IMR-90 (cell line): ENCODE measurements at regions not wholly inside any gene's neighbourhood (a gene's known extent, or its start where the extent isn't known, plus 50 kb on each side); places are given as distances from the start of the nearest gene placed in this dataset.

Experiments
- ATAC-seq: fragments of 200-7000 bp; cut with Tn5 transposase; 2 replicates; pipeline ENCODE4 v1.9.1; 2020; ENCODE audit warnings: low read depth, mild to moderate bottlenecking, moderate library complexity
- BruUV-seq: library from RNA; stranded (reverse); fragments of 400-500 nt; replicated peaks from 2 replicates; lab custom pipeline; 2021; lab: Mats Ljungman, UMichigan
- CTCF ChIA-PET: fragments of 300-600 bp; formaldehyde crosslinking; extraction: SDS; loops from one replicate; lab custom pipeline; 2021; ENCODE audit warnings: antibody characterized with exemption; lab: Yijun Ruan, JAX
- POLR2A ChIA-PET: fragments of 300-600 bp; sonication (Branson Sonifier 250); formaldehyde crosslinking; loops from one replicate; lab custom pipeline; 2022; ENCODE audit warnings: antibody characterized with exemption; ENCODE audit not compliant: unreplicated experiment; lab: Charles Lee
- DNase-seq: peaks from one replicate; pipeline ENCODE4 v3.0.0; 2013
- H2AFZ ChIP-seq: replicated peaks from 2 replicates; pipeline ENCODE3; 2013; ENCODE audit warnings: low read length, mild to moderate bottlenecking; ENCODE audit not compliant: poor library complexity
- H2AK5ac ChIP-seq: 2 replicates; pipeline ENCODE4 v1.6.1; 2013; ENCODE audit warnings: low read depth, low read length, inconsistent platforms
- H2AK9ac ChIP-seq: replicated peaks from 2 replicates; pipeline ENCODE3; 2013; ENCODE audit warnings: mild to moderate bottlenecking, low read depth, low read length, moderate library complexity; ENCODE audit not compliant: poor library complexity
- H2BK120ac ChIP-seq: 2 replicates; pipeline ENCODE4 v1.6.1; 2013; ENCODE audit warnings: low read depth, low read length, inconsistent platforms
- H2BK15ac ChIP-seq: 3 replicates; pipeline ENCODE4 v1.6.1; 2013; ENCODE audit warnings: low read depth, low read length, inconsistent platforms
- H2BK20ac ChIP-seq: 2 replicates; pipeline ENCODE4 v1.6.1; 2013; ENCODE audit warnings: low read depth, mild to moderate bottlenecking, inconsistent platforms, low read length, moderate library complexity
- H2BK5ac ChIP-seq: 2 replicates; pipeline ENCODE4 v1.6.1; 2013; ENCODE audit warnings: mild to moderate bottlenecking, low read depth, low read length, inconsistent platforms; ENCODE audit not compliant: poor library complexity, severe bottlenecking
- H3K14ac ChIP-seq: replicated peaks from 2 replicates; pipeline ENCODE4 v1.6.1; 2013; ENCODE audit warnings: low read depth, low read length, inconsistent platforms
- H3K18ac ChIP-seq: 2 replicates; pipeline ENCODE4 v1.6.1; 2013; ENCODE audit warnings: low read depth, low read length, control low read depth
- H3K23ac ChIP-seq: 2 replicates; pipeline ENCODE4 v1.6.1; 2013; ENCODE audit warnings: low read depth, low read length, inconsistent platforms
- H3K27ac ChIP-seq: 2 replicates; pipeline ENCODE4 v1.5.1; 2013; ENCODE audit warnings: mild to moderate bottlenecking, control low read depth, low read length; ENCODE audit not compliant: insufficient read depth
- H3K27me3 ChIP-seq: 2 replicates; pipeline ENCODE4 v1.6.1; 2013; ENCODE audit warnings: low read length; ENCODE audit not compliant: control insufficient read depth, insufficient read depth
- H3K36me3 ChIP-seq: 2 replicates; pipeline ENCODE4 v1.6.1; 2013; ENCODE audit warnings: low read length, mixed read lengths; ENCODE audit not compliant: control insufficient read depth, insufficient read depth
- H3K4ac ChIP-seq: 2 replicates; pipeline ENCODE4 v1.6.1; 2013; ENCODE audit warnings: low read depth, low read length, inconsistent platforms
- H3K4me1 ChIP-seq: 2 replicates; pipeline ENCODE4 v1.6.1; 2013; ENCODE audit warnings: low read length, mixed read lengths; ENCODE audit not compliant: control insufficient read depth, insufficient read depth
- H3K4me2 ChIP-seq: 2 replicates; pipeline ENCODE4 v1.6.1; 2013; ENCODE audit warnings: low read depth, mild to moderate bottlenecking, control low read depth, low read length, moderate library complexity
- H3K4me3 ChIP-seq: 2 replicates; pipeline ENCODE4 v1.5.1; 2013; ENCODE audit warnings: low read depth, mild to moderate bottlenecking, control low read depth, low read length, moderate library complexity; ENCODE audit not compliant: insufficient read depth
- H3K56ac ChIP-seq: 2 replicates; pipeline ENCODE4 v1.6.1; 2013; ENCODE audit warnings: low read length, inconsistent platforms; ENCODE audit not compliant: insufficient read depth; ENCODE audit errors: extremely low read depth
- H3K79me1 ChIP-seq, 2 experiments: 2 replicates each; pipeline ENCODE4 v1.6.1; 2013; ENCODE audit warnings: low read length in 2 of 2, inconsistent platforms in 1 of 2, low read depth in 1 of 2
- H3K9ac ChIP-seq: 2 replicates; pipeline ENCODE4 v1.6.1; 2013; ENCODE audit warnings: low read depth, low read length, control low read depth
- H3K9me1 ChIP-seq: 2 replicates; pipeline ENCODE4 v1.6.1; 2013; ENCODE audit warnings: low read length, inconsistent platforms; ENCODE audit not compliant: insufficient read depth
- H3K9me3 ChIP-seq: 2 replicates; pipeline ENCODE4 v1.6.1; 2013; ENCODE audit warnings: low read length; ENCODE audit not compliant: control insufficient read depth, insufficient read depth
- H4K20me1 ChIP-seq: 2 replicates; pipeline ENCODE4 v1.6.1; 2013; ENCODE audit warnings: low read length, inconsistent platforms; ENCODE audit not compliant: insufficient read depth
- H4K5ac ChIP-seq: 2 replicates; pipeline ENCODE4 v1.6.1; 2013; ENCODE audit warnings: mild to moderate bottlenecking, low read depth, low read length, control low read depth
- H4K8ac ChIP-seq, 2 experiments: 2 replicates each; pipeline ENCODE4 v1.6.1; 2013; ENCODE audit warnings: low read depth in 2 of 2, low read length in 2 of 2, control low read depth in 1 of 2, inconsistent platforms in 1 of 2
- H4K91ac ChIP-seq: 2 replicates; pipeline ENCODE4 v1.6.1; 2013; ENCODE audit warnings: low read depth, low read length, inconsistent platforms; ENCODE audit not compliant: insufficient read depth
- CEBPB ChIP-seq: IDR thresholded peaks from 2 replicates; pipeline ENCODE4 v1.6.1; 2012; ENCODE audit warnings: low read depth, low read length, improper control_type of control experiment
- ELK1 ChIP-seq: fragments of 150-350 bp; IDR thresholded peaks from 2 replicates; pipeline ENCODE4 v1.6.1; 2016; ENCODE audit warnings: low read depth, mild to moderate bottlenecking, low read length, moderate library complexity, borderline replicate concordance
- FOS ChIP-seq: fragments of 150-350 bp; IDR thresholded peaks from 2 replicates; pipeline ENCODE4 v1.6.1; 2016; ENCODE audit warnings: low read depth, low read length
- MAFK ChIP-seq: IDR thresholded peaks from 2 replicates; pipeline ENCODE4 v1.6.1; 2012; ENCODE audit warnings: low read depth, low read length, improper control_type of control experiment
- RAD21 ChIP-seq: IDR thresholded peaks from 2 replicates; pipeline ENCODE4 v1.6.1; 2012; ENCODE audit warnings: low read length, improper control_type of control experiment
- RCOR1 ChIP-seq: IDR thresholded peaks from 2 replicates; pipeline ENCODE4 v1.6.1; 2012; ENCODE audit warnings: mild to moderate bottlenecking, low read length, improper control_type of control experiment; ENCODE audit not compliant: insufficient replicate concordance
- RFX5 ChIP-seq: IDR thresholded peaks from 2 replicates; pipeline ENCODE4 v1.8.0; 2012; ENCODE audit warnings: low read depth, mild to moderate bottlenecking, low read length, moderate library complexity
- SMC3 ChIP-seq: fragments of 150-350 bp; IDR thresholded peaks from 2 replicates; pipeline ENCODE4 v1.6.1; 2016; ENCODE audit warnings: low read depth, mild to moderate bottlenecking, antibody characterized with exemption, low read length, moderate library complexity
- WGBS, 2 experiments: methylation state at CpG; one replicate each; pipeline versions ENCODE4 v1.1.5 to v1.1.7; 2013; ENCODE audit warnings: missing lambda C conversion rate in 2 of 2; ENCODE audit not compliant: insufficient read length in 1 of 2; ENCODE audit errors: extremely low coverage in 2 of 2; 5-methylcytosine and 5-hydroxymethylcytosine counted together
- dilution Hi-C: fragments of 300-500 bp; cut with HindIII; formaldehyde crosslinking; loops from one replicate; pipeline ENCODE4 v1.14.3; 2018; ENCODE audit warnings: low sequenced_read_pairs; ENCODE audit not compliant: unreplicated experiment
- in situ Hi-C: fragments of 300-500 bp; cut with MboI; formaldehyde crosslinking; loops from 3 replicates; pipeline ENCODE4 v1.14.3; 2019; ENCODE audit warnings: low sequenced_read_pairs, inconsistent platforms, mixed read lengths
- intact Hi-C: fragments of 100-400 bp; cut with micrococcal nuclease; formaldehyde crosslinking; loops from 2 replicates; pipeline ENCODE4 v1.10.0; 2022

- no peak overlapping the region for H4K5ac ChIP-seq
- peaks cover 3% of the 10 kb centered on the region; the same call in 1 of the 2 replicates for H3K9me1 ChIP-seq
- no peak overlapping the region for H2BK5ac ChIP-seq
- no peaks in the 10 kb centered on the region for H3K27me3 ChIP-seq
- H3K9me3 ChIP-seq = no peaks in the 10 kb centered on the region
- H2BK120ac ChIP-seq = no peak overlapping the region
- no peaks in the 10 kb centered on the region for H3K79me1 ChIP-seq
- no peak overlapping the region for H3K9ac ChIP-seq
- no peak overlapping the region for H2BK20ac ChIP-seq
- intact Hi-C loops (no loop called here), dilution Hi-C loops (no loop called here), in situ Hi-C loops (no loop called here)
- DNase-seq (no peak), ATAC-seq (no peak)
- no peak overlapping the region for H3K56ac ChIP-seq
- WGBS, 2 experiments = no CpG with 5 or more reads among the region's 1 CpG
- no peak overlapping the region for H3K4ac ChIP-seq
- H2AK5ac ChIP-seq = no peak overlapping the region
- H3K4me1 ChIP-seq = 0 out of 2 replicates have a peak, but pooled peaks cover 2% of the 10 kb centered on the region
- H4K8ac ChIP-seq = no peak overlapping the region
- no peak overlapping the region for H3K4me3 ChIP-seq
- H3K4me2 ChIP-seq = no peak overlapping the region
- H2AFZ ChIP-seq = no peak overlapping the region
- no peaks in the 10 kb centered on the region for H4K20me1 ChIP-seq
- H3K23ac ChIP-seq = no peak overlapping the region
- ChIA-PET POLR2A (no interaction called here), CTCF (no interaction called here)
- no TSS peak for BruUV-seq
- H3K36me3 ChIP-seq = no peaks in the 10 kb centered on the region
- H2BK15ac ChIP-seq = no peak overlapping the region
- no peak overlapping the region for H4K91ac ChIP-seq
- H3K14ac ChIP-seq = no peak overlapping the region
- no peak overlapping the region for H2AK9ac ChIP-seq
- no peak overlapping the region for H3K27ac ChIP-seq
- no peak overlapping the region for H3K18ac ChIP-seq
- no peak for TF ChIP-seq SMC3
- no peak for TF ChIP-seq MAFK
- TF ChIP-seq RCOR1 = no peak
- no peak for TF ChIP-seq FOS
- TF ChIP-seq CEBPB = no peak
- no peak for TF ChIP-seq ELK1
- no peak for TF ChIP-seq RAD21
- TF ChIP-seq RFX5 = no peak
Observed at GRCh38 chr5:68110894-68111293, 104.7 kb upstream of the PIK3R1 start.
